Heart left ventricle (tissue), 16 donors: ENCODE measurements at regions not wholly inside any gene's neighbourhood (a gene's known extent, or its start where the extent isn't known, plus 50 kb on each side); places are given as distances from the start of the nearest gene placed in this dataset.

Experiments used
- ATAC-seq, 4 donors: fragments of 200-7000 bp; cut with Tn5 transposase; one replicate each; pipeline ENCODE4 v1.9.1; 2020 to 2022; ENCODE audit warnings: moderate library complexity in 4 of 4, mild to moderate bottlenecking in 3 of 4, moderate number of reproducible peaks in 1 of 4
- DNase-seq, 5 donors: peaks; one replicate each; pipeline ENCODE4 v3.0.0-alpha.2; 2020
- H3K27ac ChIP-seq, 12 donors: fragments of 200-600 bp; sonication (generic) in 4 of 12; one replicate each; pipeline versions ENCODE4 v1.5.0 to v1.8.0; 2016 to 2022; ENCODE audit warnings: mild to moderate bottlenecking in 2 of 12
- H3K27me3 ChIP-seq, 9 donors: fragments of 200-600 bp; sonication (generic) in 2 of 9; one replicate each; pipeline versions ENCODE4 v1.5.1 to v1.8.0; 2016 to 2022; ENCODE audit warnings: mild to moderate bottlenecking in 3 of 9
- H3K36me3 ChIP-seq, 9 donors: fragments of 200-600 bp; sonication (generic) in 2 of 9; one replicate each; pipeline versions ENCODE4 v1.5.0 to v1.8.0; 2018 to 2022; ENCODE audit warnings: mild to moderate bottlenecking in 2 of 9
- H3K4me1 ChIP-seq, 12 donors: fragments of 200-600 bp; sonication (generic) in 4 of 12; one replicate each; pipeline versions ENCODE4 v1.5.0 to v1.8.0; 2016 to 2022; ENCODE audit warnings: mild to moderate bottlenecking in 3 of 12
- H3K4me3 ChIP-seq, 12 donors: fragments of 200-600 bp; sonication (generic) in 4 of 12; one replicate each; pipeline versions ENCODE4 v1.5.0 to v1.8.0; 2017 to 2022; ENCODE audit warnings: mild to moderate bottlenecking in 9 of 12, moderate library complexity in 4 of 12
- H3K9me3 ChIP-seq, 12 donors: fragments of 200-600 bp; sonication (generic) in 4 of 12; one replicate each; pipeline versions ENCODE4 v1.5.0 to v1.8.0; 2016 to 2022; ENCODE audit warnings: mild to moderate bottlenecking in 1 of 12
- POLR2A ChIP-seq, 2 donors: fragments of 450-650 bp; IDR thresholded peaks; one replicate each; pipeline ENCODE4 v1.6.1; 2017; ENCODE audit warnings: antibody characterized with exemption in 2 of 2, mild to moderate bottlenecking in 2 of 2, moderate library complexity in 2 of 2
- WGBS, 4 donors: extraction: QIAGEN DNeasy Blood & Tissue Kit in 2 of 4; methylation state at CpG; one replicate each; pipeline versions ENCODE4 v1.1.5 to v1.1.7; 2013 to 2018; 5-methylcytosine and 5-hydroxymethylcytosine counted together
- intact Hi-C, 10 donors: fragments of 100-400 bp; cut with DNase I; formaldehyde crosslinking; loops; one replicate each; pipeline versions ENCODE4 v1.11.1 to v1.14.2; 2022
- TF ChIP-seq, protein P1 (sequence below), 12 donors: fragments of 200-600 bp; sonication (generic) in 4 of 12; IDR thresholded peaks; one replicate each; pipeline versions ENCODE4 v1.5.0 to v1.8.0; 2018 to 2022; ENCODE audit warnings: antibody characterized with exemption in 12 of 12, mild to moderate bottlenecking in 5 of 12
- donor health status: ischemic (EF 13 %, LVEDD 7.1; RV severe dilation, severe dysfunction).
- donor health status: healthy with polysubstance abuse.
- donor health status: DM: no; HTN: yes; CAD: no.
- donor health status: DM: no; HTN: no; CAD: no.
- donor health status: ischemic (EF 25% LVEDD 6.9; RV normal size, moderate dysfunction).
- donor health status: ischemic (EF 25% LVEDD 5.7; RV mildly dilated, moderate dysfunction).
- donor health status: healthy.
- donor health status: DM: yes; HTN: yes; CAD: no.
- donor health status: ischemic (EF 35%, LVEDD 5.7; RV mildly dilated, moderate dysfunction).
- donor health status: nonischemic (EF 11% LVEDD 7.7; RV severe dilation, severe dysfunction).
- donor health status: DM: yes; HTN: yes; CAD: no.
- donor health status: PGD.
- donor health status: ischemic (EF 29% LVEDD 5.4; RV normal size, mild dysfunction).
- donor health status: nonischemic (EF 23%, LVEDD 6.1; RV moderate dilation, normal function).

DNA sequence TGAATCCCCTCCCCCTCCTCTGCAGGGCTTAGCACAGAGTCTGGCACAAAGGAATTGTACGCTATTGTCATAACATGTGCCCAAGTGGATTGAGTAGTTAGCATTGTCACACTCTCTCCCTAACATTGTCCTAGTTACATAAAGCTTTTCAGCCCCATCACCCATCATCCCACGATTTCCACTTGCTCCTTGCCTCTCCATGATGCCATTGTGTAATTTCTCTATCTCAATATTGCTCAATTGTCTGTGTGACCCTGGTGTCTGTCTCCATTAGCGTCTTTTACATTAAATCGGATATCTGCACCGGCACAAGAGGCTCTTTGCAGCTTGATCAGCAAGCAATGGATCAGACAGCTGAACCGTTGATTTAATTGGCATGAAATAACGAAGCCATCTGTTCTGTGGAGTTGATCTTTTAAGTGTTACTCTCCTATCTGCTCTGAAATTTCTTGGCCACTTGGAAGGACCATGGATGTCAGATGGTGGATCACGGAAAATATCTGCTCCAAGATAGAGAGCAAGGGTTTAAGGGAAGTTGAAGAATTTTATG lies 77.0 kb upstream of the HS3ST4 start:
- H3K4me3 ChIP-seq, result no peak overlapping the region
- H3K27ac ChIP-seq, result no peak overlapping the region
- TF ChIP-seq, protein P1, sequence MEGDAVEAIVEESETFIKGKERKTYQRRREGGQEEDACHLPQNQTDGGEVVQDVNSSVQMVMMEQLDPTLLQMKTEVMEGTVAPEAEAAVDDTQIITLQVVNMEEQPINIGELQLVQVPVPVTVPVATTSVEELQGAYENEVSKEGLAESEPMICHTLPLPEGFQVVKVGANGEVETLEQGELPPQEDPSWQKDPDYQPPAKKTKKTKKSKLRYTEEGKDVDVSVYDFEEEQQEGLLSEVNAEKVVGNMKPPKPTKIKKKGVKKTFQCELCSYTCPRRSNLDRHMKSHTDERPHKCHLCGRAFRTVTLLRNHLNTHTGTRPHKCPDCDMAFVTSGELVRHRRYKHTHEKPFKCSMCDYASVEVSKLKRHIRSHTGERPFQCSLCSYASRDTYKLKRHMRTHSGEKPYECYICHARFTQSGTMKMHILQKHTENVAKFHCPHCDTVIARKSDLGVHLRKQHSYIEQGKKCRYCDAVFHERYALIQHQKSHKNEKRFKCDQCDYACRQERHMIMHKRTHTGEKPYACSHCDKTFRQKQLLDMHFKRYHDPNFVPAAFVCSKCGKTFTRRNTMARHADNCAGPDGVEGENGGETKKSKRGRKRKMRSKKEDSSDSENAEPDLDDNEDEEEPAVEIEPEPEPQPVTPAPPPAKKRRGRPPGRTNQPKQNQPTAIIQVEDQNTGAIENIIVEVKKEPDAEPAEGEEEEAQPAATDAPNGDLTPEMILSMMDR (IDR thresholded peaks at IDR 0.05), result no peak
- TF ChIP-seq POLR2A (IDR thresholded peaks at IDR 0.05), result no peak
- 77 to 80% (median 78%) methylated on average over 8 of the region's 8 CpGs for WGBS, 4 donors
- ATAC-seq (no peak), DNase-seq (no peak)
- peaks cover 0 to 6% (median 0%) of the 10 kb centered on the region in 9 donors for H3K27me3 ChIP-seq
- no peaks in the 10 kb centered on the region for H3K4me1 ChIP-seq
- no peaks in the 10 kb centered on the region for H3K9me3 ChIP-seq
- intact Hi-C loops, result no loop called here
- H3K36me3 ChIP-seq, result no peaks in the 10 kb centered on the region

DNA sequence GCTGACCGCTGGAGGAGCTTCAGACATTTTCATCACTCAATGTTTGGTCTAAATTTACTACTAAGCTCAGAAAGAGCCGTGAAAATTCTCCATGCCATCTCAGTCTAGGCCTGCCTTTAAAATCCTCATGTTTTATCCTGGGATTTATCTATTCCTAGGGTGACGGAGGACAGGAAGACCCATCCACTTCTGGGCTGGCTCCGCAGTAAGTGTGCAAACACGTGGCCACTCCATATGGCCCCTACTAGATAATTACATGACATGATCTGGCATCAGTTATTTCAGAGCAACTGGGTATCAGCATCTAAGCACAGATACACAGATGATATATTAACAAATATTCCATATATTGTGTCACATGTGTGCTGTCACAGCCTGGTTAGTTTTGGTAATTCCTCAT lies 77.8 kb upstream of the HS3ST4 start:
- no peaks in the 10 kb centered on the region for H3K36me3 ChIP-seq
- TF ChIP-seq, protein P1 (IDR thresholded peaks at IDR 0.05), result no peak
- TF ChIP-seq POLR2A (IDR thresholded peaks at IDR 0.05), result no peak
- H3K27me3 ChIP-seq, result peaks cover 0 to 6% (median 0%) of the 10 kb centered on the region in 9 donors
- intact Hi-C loops, result no loop called here
- ATAC-seq (no peak), DNase-seq (no peak)
- H3K9me3 ChIP-seq, result no peaks in the 10 kb centered on the region
- no peak overlapping the region for H3K4me3 ChIP-seq
- 72 to 77% (median 74%) methylated on average over 5 of the region's 5 CpGs for WGBS, 4 donors
- no peak overlapping the region for H3K27ac ChIP-seq
- H3K4me1 ChIP-seq, result no peaks in the 10 kb centered on the region

DNA sequence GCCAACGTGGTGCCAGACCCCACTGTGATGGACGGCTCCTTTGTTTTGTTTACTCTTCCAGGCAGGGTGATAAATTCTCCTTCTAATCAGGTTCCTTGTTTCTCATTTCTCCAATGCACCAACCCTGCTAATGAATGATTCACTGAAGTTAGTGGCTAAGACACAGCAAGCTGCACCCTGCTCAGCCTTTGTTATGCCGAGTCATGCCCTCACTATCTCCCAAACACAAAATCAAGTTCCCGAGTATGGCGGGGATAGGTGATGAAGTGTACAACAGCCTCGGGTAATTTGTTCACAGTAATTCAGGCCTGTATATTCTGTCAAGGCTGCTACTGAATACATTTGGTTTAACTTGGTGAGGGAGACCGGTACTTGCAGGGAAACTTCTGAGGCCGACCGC lies 83.8 kb upstream of the HS3ST4 start:
- intact Hi-C loops, result no loop called here
- no peak for DNase-seq
- Histone ChIP-seq H3K27me3 (no peaks in the 10 kb centered on the region), H3K27ac (no peak overlapping the region), H3K4me1 (no peaks in the 10 kb centered on the region), H3K4me3 (no peak overlapping the region), H3K9me3 (peaks cover 0 to 5% (median 0%) of the 10 kb centered on the region in 12 donors), H3K36me3 (no peaks in the 10 kb centered on the region)
- TF ChIP-seq POLR2A (IDR thresholded peaks at IDR 0.05), result no peak
- TF ChIP-seq, protein P1 (IDR thresholded peaks at IDR 0.05), result no peak
- ATAC-seq, result no peak
- 50 to 60% (median 59%) methylated on average over 9 of the region's 9 CpGs for WGBS, 4 donors

DNA sequence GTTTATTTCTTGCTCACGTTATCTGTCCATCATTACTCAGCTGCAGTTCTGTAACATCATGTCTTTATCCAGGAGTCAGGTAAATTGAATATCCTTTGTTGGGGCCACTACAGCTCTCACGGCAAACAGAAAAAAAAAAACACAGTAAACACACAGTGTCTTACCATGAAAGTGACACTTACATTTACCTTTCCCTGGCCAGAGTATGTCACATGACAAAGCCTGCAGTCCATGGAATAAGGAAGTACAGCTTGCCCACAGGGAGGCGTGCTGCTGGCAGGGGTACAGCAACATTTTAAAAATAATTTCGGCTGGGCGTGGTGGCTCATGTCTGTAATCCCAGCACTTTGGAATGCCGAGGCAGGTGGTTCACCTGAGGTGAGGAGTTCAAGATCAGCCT lies 85.7 kb upstream of the HS3ST4 start:
- TF ChIP-seq, protein P1 (IDR thresholded peaks at IDR 0.05), result no peak
- TF ChIP-seq POLR2A (IDR thresholded peaks at IDR 0.05), result no peak

More for the DNA sequence above, 85.7 kb upstream of the HS3ST4 start:
- 69 to 78% (median 75%) methylated on average over 6 of the region's 6 CpGs for WGBS, 4 donors
- no peaks in the 10 kb centered on the region for H3K27me3 ChIP-seq
- no peak overlapping the region for H3K4me3 ChIP-seq
- DNase-seq, result no peak
- no peaks in the 10 kb centered on the region for H3K36me3 ChIP-seq
- H3K4me1 ChIP-seq, result no peaks in the 10 kb centered on the region
- H3K27ac ChIP-seq, result no peak overlapping the region
- no peak for ATAC-seq
- peaks cover 0 to 7% (median 0%) of the 10 kb centered on the region in 12 donors for H3K9me3 ChIP-seq
- intact Hi-C loops, result no loop called here
